GM12892 (cell line): ENCODE measurements at regions not wholly inside any gene's neighbourhood (a gene's known extent, or its start where the extent isn't known, plus 50 kb on each side); places are given as distances from the start of the nearest gene placed in this dataset.
"Not testable (repeated sequence)": the region's sequence is repeated elsewhere in the genome, so short reads cannot be mapped to it uniquely, and the experiment has no call there.

Experiments
- POLR2A ChIP-seq: IDR thresholded peaks from 2 replicates; pipeline ENCODE4 v1.6.1; 2011; ENCODE audit warnings: low read depth, low read length, control low read depth
- POLR2AphosphoS5 ChIP-seq: IDR thresholded peaks from 2 replicates; pipeline ENCODE4 v1.6.1; 2011; ENCODE audit warnings: low read depth, low read length, control low read depth
- TAF1 ChIP-seq: IDR thresholded peaks from 2 replicates; pipeline ENCODE4 v1.6.1; 2011; ENCODE audit warnings: low read depth, mild to moderate bottlenecking, control low read depth, low read length, borderline replicate concordance

GRCh38 chr22:27607750-27608149 is 193.8 kb downstream of the MN1 start:
- not testable (repeated sequence) for TF ChIP-seq TAF1, POLR2AphosphoS5, POLR2A
